COLO668 (cell line): ENCODE measurements at regions not wholly inside any gene's neighbourhood (a gene's known extent, or its start where the extent isn't known, plus 50 kb on each side); places are given as distances from the start of the nearest gene placed in this dataset.

Source experiments
- DNase-seq: peaks from one replicate; lab custom pipeline; 2025; ENCODE audit not compliant: unreplicated experiment; lab: John Stamatoyannopoulos, UW

GRCh38 chr10:8531116-8531515 lies 476.6 kb downstream of the GATA3 start:
- DNase-seq = no peak

- no peak for DNase-seq
Observed at GRCh38 chr10:8532647-8533046, 478.2 kb downstream of the GATA3 start.

DNA sequence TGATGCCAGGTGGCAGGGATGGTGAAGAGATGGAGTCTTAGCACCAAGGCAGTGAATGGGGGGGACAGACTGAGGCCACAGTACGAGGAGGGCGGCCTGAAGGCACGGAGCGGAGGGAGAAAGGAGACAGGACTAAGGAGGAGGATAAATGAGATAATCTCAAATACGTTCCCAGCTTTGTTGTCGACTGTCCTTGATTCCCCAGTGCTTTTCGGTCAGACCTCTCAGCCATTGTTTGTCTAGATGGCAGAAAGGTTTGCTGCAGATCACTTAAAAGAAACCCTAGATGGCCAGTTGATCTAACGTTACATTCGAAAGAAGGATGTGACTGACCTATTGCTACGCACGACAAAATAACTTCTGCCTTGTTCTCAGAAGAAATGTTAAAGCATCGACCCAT lies 479.0 kb downstream of the GATA3 start:
- no peak for DNase-seq

DNA sequence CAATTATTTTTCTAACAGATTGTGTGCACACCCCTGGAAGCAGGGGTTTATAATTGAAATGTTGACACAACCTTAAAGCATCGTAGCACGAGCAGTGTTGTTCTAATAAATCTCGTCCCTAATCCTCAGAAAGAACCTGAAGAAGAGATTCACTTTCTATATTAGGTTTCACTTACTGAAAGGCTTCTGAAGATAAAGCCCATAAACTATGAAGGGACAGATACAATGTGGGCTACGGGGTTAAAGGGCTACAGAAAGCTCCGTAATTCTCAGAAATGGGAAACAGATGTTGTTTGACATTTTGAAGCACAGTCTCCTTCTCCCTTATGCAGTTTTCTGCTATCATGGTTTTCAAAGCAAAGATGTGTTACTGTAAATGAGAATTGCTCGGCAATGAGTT lies 479.6 kb downstream of the GATA3 start:
- DNase-seq = no peak

GRCh38 chr10:8534891-8535290 lies 480.4 kb downstream of the GATA3 start:
- no peak for DNase-seq

DNA sequence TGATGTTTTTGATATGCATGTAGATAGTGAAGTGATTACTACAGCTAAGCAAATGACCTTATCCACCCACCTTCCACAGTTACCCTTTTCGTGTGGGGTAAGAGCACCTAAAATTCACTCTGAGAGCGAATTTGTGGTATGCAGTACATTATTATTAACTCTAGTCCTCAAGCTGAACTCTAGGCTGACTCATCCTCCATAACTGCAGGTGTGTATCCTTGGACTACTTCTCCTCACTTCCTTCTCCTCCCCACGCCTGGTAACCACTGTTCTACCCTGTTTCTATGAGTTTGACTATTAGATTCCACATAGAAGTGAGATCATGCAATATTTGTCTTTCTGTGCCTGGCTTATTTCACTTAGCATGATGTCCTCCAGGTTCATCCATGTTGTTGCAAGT lies 484.6 kb downstream of the GATA3 start:
- no peak for DNase-seq

GRCh38 chr10:8543361-8544056 lies 489.0 kb downstream of the GATA3 start:
- DNase-seq = no peak

- no peak for DNase-seq
Observed at GRCh38 chr10:8544057-8544380, 489.5 kb downstream of the GATA3 start.

- no peak for DNase-seq
Observed at GRCh38 chr10:8544500-8544899, 490.0 kb downstream of the GATA3 start.

GRCh38 chr10:8554574-8554973 lies 500.1 kb downstream of the GATA3 start:
- DNase-seq = no peak

DNA sequence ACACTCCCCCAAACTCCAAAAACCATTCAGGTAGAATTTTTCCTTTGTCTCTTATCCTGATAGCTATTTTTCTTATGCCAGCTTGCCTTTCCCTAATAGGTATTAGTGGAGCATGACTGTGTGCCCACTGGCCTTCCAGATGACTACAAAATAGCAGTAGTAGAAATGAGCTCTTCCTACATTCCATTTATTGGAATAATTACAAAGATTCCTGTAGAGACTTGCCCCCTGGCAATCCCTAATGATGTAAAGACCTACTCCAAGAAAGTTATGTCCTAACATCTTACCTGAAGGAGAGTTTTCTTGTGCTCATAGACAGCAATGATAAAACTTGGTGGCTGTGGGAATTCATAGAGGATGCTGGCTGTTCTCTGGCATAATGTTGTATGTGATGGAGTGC lies 501.8 kb downstream of the GATA3 start:
- DNase-seq = no peak

GRCh38 chr10:8563478-8563877 lies 509.0 kb downstream of the GATA3 start:
- no peak for DNase-seq

GRCh38 chr10:8566737-8567136 lies 512.2 kb downstream of the GATA3 start:
- no peak for DNase-seq

GRCh38 chr10:8568401-8568800 lies 513.9 kb downstream of the GATA3 start:
- DNase-seq = no peak

DNA sequence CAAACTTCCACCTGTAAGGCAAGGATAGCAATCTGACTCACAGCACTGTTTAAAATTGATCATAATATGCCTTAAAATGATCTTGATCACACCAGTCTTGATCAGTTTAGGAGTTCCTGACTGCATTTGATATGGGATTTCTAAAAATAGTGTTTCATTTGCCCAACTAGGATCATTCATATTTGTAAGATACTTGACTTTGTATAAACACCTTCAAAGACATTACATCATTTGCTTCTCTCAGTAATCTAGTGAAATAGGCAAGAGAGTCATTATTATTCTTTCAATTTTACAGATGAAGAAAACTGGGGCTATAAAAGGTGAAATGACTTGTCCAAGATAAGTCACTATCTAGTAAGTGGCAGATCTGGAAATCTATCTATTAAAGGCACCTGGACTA lies 521.1 kb downstream of the GATA3 start:
- DNase-seq = no peak

DNA sequence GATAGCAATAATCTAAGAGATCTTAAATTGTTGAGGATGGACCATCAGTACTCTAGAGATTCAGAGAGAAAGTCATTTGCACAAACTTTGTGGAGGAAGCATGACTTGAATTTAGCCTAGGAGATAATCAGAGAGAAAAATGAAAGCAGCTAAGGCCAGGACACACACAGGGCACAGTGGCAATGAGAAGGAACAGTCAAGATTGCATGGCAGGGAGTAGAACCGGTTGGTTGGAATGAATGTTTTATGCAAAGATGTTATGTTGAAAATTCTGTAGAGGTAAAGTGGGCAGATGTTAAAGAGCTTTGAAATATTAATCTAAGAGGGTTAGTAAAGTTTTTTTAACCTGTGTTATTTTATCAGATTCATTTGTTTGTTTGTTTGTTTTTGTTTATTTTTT lies 521.8 kb downstream of the GATA3 start:
- no peak for DNase-seq

DNA sequence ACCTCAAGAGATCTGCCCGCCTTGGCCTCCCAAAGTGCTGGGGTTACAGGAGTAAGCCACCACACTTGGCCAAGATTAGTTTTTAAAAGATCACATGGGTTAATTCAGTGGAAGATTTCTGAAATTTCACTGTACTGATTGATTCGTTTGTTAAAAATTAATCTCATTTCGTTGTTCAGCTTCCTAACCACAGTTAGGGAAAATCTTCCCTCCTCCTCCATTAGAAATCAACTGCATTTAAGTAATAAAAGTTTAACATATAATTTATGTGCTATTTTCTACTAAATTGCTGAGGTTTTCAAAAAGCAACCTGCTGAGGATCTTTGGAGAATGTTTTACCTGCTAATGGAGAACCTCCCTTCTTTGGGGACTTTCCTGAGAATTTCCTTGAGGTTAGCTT lies 522.4 kb downstream of the GATA3 start:
- no peak for DNase-seq

GRCh38 chr10:8577686-8578085 lies 523.2 kb downstream of the GATA3 start:
- no peak for DNase-seq

GRCh38 chr10:8581521-8582225 lies 527.2 kb downstream of the GATA3 start:
- no peak for DNase-seq

DNA sequence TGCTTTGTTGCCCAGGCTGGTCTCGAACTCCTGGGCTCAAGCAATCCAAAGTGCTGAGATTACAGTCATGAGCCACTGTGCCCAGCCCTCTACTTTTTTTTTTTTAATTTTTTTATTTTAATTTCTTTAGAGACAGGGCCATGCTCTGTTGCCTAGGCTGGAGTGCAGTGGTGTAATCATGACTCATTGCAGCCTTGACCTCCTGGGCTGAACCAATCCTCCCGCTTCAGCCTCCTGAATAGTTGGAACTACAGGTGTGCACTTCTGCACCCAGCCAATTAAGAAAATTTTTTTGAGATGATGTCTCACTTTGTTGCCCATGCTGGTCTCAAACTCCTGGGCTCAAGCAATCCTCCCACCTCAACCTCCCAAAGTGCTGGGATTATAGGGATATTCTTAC lies 528.6 kb downstream of the GATA3 start:
- DNase-seq = no peak

- no peak for DNase-seq
Observed at GRCh38 chr10:8584666-8585065, 530.2 kb downstream of the GATA3 start.

GRCh38 chr10:8586504-8586903 lies 532.0 kb downstream of the GATA3 start:
- no peak for DNase-seq

DNA sequence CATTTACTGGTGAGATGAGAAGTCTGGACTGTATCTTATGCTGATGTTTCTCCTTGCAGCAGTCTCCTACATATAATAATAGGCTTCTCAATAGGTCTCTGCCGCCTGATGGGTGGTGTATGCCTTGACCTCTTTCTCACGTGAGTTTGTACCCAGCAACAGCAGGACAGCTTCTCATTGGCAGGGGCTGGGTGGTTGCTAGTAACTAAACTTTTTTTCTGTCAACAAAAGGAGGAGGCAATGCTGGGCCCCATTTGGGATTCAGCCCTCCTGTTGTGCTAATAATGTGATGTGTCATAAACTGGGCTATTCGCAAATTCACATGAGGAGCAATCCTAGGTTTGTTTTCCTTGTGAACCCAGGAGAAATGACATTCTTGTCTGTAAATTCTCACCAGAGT lies 533.6 kb downstream of the GATA3 start:
- DNase-seq = no peak
